DND-41 (cell line): ENCODE measurements at regions not wholly inside any gene's neighbourhood (a gene's known extent, or its start where the extent isn't known, plus 50 kb on each side); places are given as distances from the start of the nearest gene placed in this dataset.

Experiments used
- ATAC-seq: fragments of 200-7000 bp; cut with Tn5 transposase; 3 replicates; pipeline ENCODE4 v1.9.1; 2021; ENCODE audit warnings: low read depth; ENCODE audit not compliant: insufficient read depth
- DNase-seq: peaks from one replicate; pipeline ENCODE4 v3.0.0-alpha.2; 2020
- H2AFZ ChIP-seq: 2 replicates; pipeline ENCODE4 v1.6.0; 2012; ENCODE audit warnings: low read depth, low read length
- H3K27ac ChIP-seq: 2 replicates; pipeline ENCODE4 v1.5.1; 2012; ENCODE audit warnings: low read length, inconsistent platforms
- H3K27me3 ChIP-seq: fragments of 200-600 bp; sonication (generic); 2 replicates; pipeline ENCODE4 v1.6.0; 2012; ENCODE audit warnings: low read length, mild to moderate bottlenecking, inconsistent platforms; ENCODE audit not compliant: insufficient read depth, poor library complexity
- H3K36me3 ChIP-seq: 2 replicates; pipeline ENCODE4 v1.5.1; 2012; ENCODE audit warnings: low read length, inconsistent platforms; ENCODE audit not compliant: insufficient read depth
- H3K4me1 ChIP-seq: 2 replicates; pipeline ENCODE4 v1.5.1; 2012; ENCODE audit warnings: mild to moderate bottlenecking, low read length; ENCODE audit not compliant: insufficient read depth
- H3K4me2 ChIP-seq: 2 replicates; pipeline ENCODE4 v1.6.0; 2012; ENCODE audit warnings: mild to moderate bottlenecking, moderate library complexity, low read length, inconsistent platforms; ENCODE audit not compliant: insufficient read depth
- H3K4me3 ChIP-seq, 2 experiments: fragments of 200-600 bp in 1 of 2; shearing (Covaris generic) in 1 of 2; 2 replicates each; pipeline ENCODE4 v1.5.1; 2012 to 2016; ENCODE audit warnings: inconsistent platforms in 2 of 2, low read length in 2 of 2, mild to moderate bottlenecking in 2 of 2, low read depth in 1 of 2, moderate library complexity in 1 of 2
- H3K79me2 ChIP-seq: 2 replicates; pipeline ENCODE4 v1.6.0; 2012; ENCODE audit warnings: low read length, inconsistent platforms; ENCODE audit not compliant: insufficient read depth
- H3K9ac ChIP-seq: 2 replicates; pipeline ENCODE4 v1.6.0; 2012; ENCODE audit warnings: low read depth, mild to moderate bottlenecking, inconsistent platforms, low read length, moderate library complexity
- H3K9me3 ChIP-seq: 2 replicates; pipeline ENCODE4 v1.5.1; 2012; ENCODE audit warnings: low read length, moderate library complexity, mild to moderate bottlenecking, inconsistent platforms; ENCODE audit not compliant: insufficient read depth, severe bottlenecking
- H4K20me1 ChIP-seq: 2 replicates; pipeline ENCODE4 v1.6.0; 2012; ENCODE audit warnings: low read length; ENCODE audit not compliant: insufficient read depth
- EZH2 ChIP-seq: IDR thresholded peaks from 3 replicates; pipeline ENCODE4 v1.6.1; 2012; ENCODE audit warnings: borderline replicate concordance, low read depth, mild to moderate bottlenecking, moderate library complexity, low read length, inconsistent platforms; ENCODE audit not compliant: severe bottlenecking
- TF ChIP-seq, protein P1 (sequence below): IDR thresholded peaks from 2 replicates; pipeline ENCODE4 v1.5.1; 2012; ENCODE audit warnings: borderline replicate concordance, low read length, moderate library complexity, mild to moderate bottlenecking; ENCODE audit not compliant: poor library complexity, severe bottlenecking; ENCODE audit errors: extremely low read depth

DNA sequence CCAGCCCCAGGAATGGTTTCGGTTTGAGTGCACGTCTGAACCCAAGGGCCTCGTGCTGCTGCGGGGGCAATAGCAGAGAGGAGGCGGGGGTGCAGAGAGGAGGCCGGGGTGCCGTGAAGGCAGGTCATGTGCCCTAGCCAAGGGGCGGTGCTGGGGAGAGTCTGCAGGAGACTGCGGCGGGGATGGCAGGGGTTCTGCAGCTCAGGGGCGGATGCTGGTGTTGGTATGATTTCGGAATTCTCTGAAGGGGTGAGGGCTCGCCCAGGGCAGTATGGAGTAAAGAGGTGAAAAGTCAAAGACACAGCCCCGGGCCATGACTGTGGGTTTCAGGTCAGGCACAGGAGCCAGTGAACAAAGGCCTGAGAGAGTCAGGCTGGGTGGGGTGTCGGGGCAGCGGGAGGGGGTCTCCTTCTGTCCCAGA lies 186.5 kb upstream of the HDAC4 start:
- H3K9me3 ChIP-seq = peaks cover 2% of the 10 kb centered on the region
- no peaks in the 10 kb centered on the region for H3K27me3 ChIP-seq
- H4K20me1 ChIP-seq = no peaks in the 10 kb centered on the region
- no peak overlapping the region for H3K27ac ChIP-seq
- H3K79me2 ChIP-seq = no peaks in the 10 kb centered on the region
- no peaks in the 10 kb centered on the region for H3K36me3 ChIP-seq
- no peak overlapping the region for H3K4me3 ChIP-seq
- ATAC-seq (no peak), DNase-seq (no peak)
- peaks cover 26% of the 10 kb centered on the region for H3K4me1 ChIP-seq
- H3K4me2 ChIP-seq = no peak overlapping the region
- no peak overlapping the region for H2AFZ ChIP-seq
- no peak overlapping the region for H3K9ac ChIP-seq
- TF ChIP-seq, protein P1, sequence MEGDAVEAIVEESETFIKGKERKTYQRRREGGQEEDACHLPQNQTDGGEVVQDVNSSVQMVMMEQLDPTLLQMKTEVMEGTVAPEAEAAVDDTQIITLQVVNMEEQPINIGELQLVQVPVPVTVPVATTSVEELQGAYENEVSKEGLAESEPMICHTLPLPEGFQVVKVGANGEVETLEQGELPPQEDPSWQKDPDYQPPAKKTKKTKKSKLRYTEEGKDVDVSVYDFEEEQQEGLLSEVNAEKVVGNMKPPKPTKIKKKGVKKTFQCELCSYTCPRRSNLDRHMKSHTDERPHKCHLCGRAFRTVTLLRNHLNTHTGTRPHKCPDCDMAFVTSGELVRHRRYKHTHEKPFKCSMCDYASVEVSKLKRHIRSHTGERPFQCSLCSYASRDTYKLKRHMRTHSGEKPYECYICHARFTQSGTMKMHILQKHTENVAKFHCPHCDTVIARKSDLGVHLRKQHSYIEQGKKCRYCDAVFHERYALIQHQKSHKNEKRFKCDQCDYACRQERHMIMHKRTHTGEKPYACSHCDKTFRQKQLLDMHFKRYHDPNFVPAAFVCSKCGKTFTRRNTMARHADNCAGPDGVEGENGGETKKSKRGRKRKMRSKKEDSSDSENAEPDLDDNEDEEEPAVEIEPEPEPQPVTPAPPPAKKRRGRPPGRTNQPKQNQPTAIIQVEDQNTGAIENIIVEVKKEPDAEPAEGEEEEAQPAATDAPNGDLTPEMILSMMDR = no peak

DNA sequence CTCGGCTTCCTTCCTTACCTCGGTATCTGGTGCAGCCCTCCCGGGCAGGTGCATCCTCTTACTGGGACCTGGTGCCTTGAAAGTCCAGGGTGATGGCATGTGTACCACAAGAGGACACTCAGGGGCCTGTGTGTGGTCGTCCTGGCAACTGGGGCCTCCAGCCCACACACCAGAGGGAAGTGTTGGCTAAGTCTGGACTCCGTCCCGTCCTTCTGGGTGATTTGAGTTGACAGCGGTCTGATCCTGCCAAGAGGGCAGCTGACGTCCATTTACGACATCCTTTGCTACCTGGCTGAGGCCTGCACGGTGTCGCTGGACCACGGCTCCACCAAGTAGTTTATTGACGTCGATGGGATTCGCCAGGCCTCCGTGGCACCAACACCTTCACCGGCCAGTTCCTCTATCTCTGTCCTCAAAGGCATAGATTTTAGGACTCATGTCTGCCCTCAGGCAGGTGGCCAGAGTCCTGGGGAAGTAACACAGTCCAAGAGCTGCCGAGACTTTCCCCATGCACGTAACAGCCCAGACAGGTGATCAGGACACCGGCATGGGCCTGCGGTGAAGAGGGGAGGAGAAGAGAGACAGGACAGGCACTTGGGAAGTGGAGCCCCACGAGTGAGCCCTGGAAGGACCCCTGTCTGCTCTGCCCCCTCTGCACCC lies 186.0 kb upstream of the HDAC4 start:
- H4K20me1 ChIP-seq = no peaks in the 10 kb centered on the region
- no peak overlapping the region for H2AFZ ChIP-seq
- H3K27ac ChIP-seq = 0 out of 2 replicates have a peak overlapping the region, but pooled peaks have one; percentile 14
- TF ChIP-seq, protein P1 = no peak
- no peak for TF ChIP-seq EZH2
- no peaks in the 10 kb centered on the region for H3K9me3 ChIP-seq
- H3K9ac ChIP-seq = no peak overlapping the region
- no peaks in the 10 kb centered on the region for H3K27me3 ChIP-seq
- no peak overlapping the region for H3K4me3 ChIP-seq
- no peaks in the 10 kb centered on the region for H3K79me2 ChIP-seq
- H3K4me1 ChIP-seq = peaks cover 26% of the 10 kb centered on the region
- ATAC-seq = no peak
- no peak for DNase-seq
- no peak overlapping the region for H3K4me2 ChIP-seq
- no peaks in the 10 kb centered on the region for H3K36me3 ChIP-seq

DNA sequence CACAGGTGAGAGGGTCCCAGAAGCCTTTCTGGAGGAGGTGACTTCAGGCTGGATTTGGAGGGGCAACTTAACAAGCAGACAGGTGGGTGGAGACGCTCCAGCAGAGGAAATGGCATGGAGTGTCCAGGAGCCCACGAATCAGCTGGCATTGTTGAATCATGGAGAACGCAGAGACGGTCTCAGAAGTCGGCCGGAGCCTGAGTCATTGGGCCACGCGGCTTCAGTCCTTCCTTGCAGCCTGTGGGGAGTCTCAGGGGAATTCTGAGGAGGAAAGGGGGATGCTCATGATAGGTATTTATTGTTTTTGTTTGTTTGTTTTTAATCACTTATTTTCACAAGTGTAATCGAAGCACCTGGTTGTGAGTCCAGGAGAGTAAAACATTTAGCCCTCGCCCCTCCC lies 184.6 kb upstream of the HDAC4 start:
- Histone ChIP-seq H4K20me1 (no peaks in the 10 kb centered on the region), H2AFZ (no peak overlapping the region), H3K9me3 (no peaks in the 10 kb centered on the region), H3K4me3 (no peak overlapping the region), H3K9ac (no peak overlapping the region), H3K27ac (no peak overlapping the region), H3K4me2 (no peak overlapping the region), H3K79me2 (no peaks in the 10 kb centered on the region), H3K27me3 (no peaks in the 10 kb centered on the region), H3K4me1 (peaks cover 25% of the 10 kb centered on the region), H3K36me3 (no peaks in the 10 kb centered on the region)
- TF ChIP-seq, protein P1 = no peak
- no peak for TF ChIP-seq EZH2
- no peak for ATAC-seq
- no peak for DNase-seq
